Right lobe of liver (tissue), 6 donors: ENCODE measurements at regions not wholly inside any gene's neighbourhood (a gene's known extent, or its start where the extent isn't known, plus 50 kb on each side); places are given as distances from the start of the nearest gene placed in this dataset.

Source experiments
- ATAC-seq, 4 donors: fragments of 200-7000 bp; cut with Tn5 transposase; one replicate each; pipeline ENCODE4 v1.9.1; 2020; ENCODE audit warnings: mild to moderate bottlenecking in 4 of 4, moderate library complexity in 4 of 4
- DNase-seq, 3 donors: peaks; one replicate each; pipeline ENCODE4 v3.0.0-alpha.2; 2020
- H3K27ac ChIP-seq, 3 donors: fragments of 200-600 bp; one replicate each; pipeline ENCODE4 v1.8.0; 2022
- H3K27me3 ChIP-seq, 2 donors: fragments of 200-600 bp; one replicate each; pipeline ENCODE4 v1.8.0; 2022
- H3K36me3 ChIP-seq, 4 donors: fragments of 200-600 bp; sonication (generic) in 1 of 4; one replicate each; pipeline versions ENCODE4 v1.5.1 to v1.8.0; 2017 to 2022; ENCODE audit warnings: control low read depth in 1 of 4
- H3K4me1 ChIP-seq, 4 donors: fragments of 200-600 bp; sonication (generic) in 1 of 4; one replicate each; pipeline versions ENCODE4 v1.5.1 to v1.8.0; 2017 to 2022; ENCODE audit warnings: control low read depth in 1 of 4
- H3K4me3 ChIP-seq, 3 donors: fragments of 200-600 bp; one replicate each; pipeline ENCODE4 v1.8.0; 2022
- H3K9me3 ChIP-seq, 4 donors: fragments of 200-600 bp; sonication (generic) in 1 of 4; one replicate each; pipeline versions ENCODE4 v1.5.1 to v1.8.0; 2017 to 2022; ENCODE audit warnings: control low read depth in 1 of 4
- POLR2A ChIP-seq: fragments of 450-650 bp; IDR thresholded peaks from one replicate; pipeline ENCODE4 v1.6.1; 2017; ENCODE audit warnings: antibody characterized with exemption, mild to moderate bottlenecking
- WGBS: methylation state at CpG from one replicate; pipeline ENCODE4 v1.1.6; 2018; ENCODE audit warnings: low coverage, low lambda C conversion rate; ENCODE audit not compliant: insufficient coverage; ENCODE audit errors: missing lambda C conversion rate; 5-methylcytosine and 5-hydroxymethylcytosine counted together
- intact Hi-C, 2 donors: fragments of 100-400 bp; cut with DNase I; formaldehyde crosslinking; loops; one replicate each; pipeline versions ENCODE4 v1.11.2 to v1.14.1; 2022
- TF ChIP-seq, protein P1 (sequence below), 4 donors: fragments of 200-600 bp in 3 of 4; fragments of 450-650 bp in 1 of 4; IDR thresholded peaks; one replicate each; pipeline versions ENCODE4 v1.5.1 to v1.8.0; 2016 to 2022; ENCODE audit warnings: antibody characterized with exemption in 4 of 4, mild to moderate bottlenecking in 2 of 4
- donor health status: DM: no; HTN: yes; CAD: no.
- donor health status: DM: no; HTN: no; CAD: no.
- donor health status: DM: no; HTN: no; CAD: no.
- donor health status: DM: no; HTN: yes; CAD: no.
- donor health status: DM: no; HTN: yes; CAD: no.

DNA sequence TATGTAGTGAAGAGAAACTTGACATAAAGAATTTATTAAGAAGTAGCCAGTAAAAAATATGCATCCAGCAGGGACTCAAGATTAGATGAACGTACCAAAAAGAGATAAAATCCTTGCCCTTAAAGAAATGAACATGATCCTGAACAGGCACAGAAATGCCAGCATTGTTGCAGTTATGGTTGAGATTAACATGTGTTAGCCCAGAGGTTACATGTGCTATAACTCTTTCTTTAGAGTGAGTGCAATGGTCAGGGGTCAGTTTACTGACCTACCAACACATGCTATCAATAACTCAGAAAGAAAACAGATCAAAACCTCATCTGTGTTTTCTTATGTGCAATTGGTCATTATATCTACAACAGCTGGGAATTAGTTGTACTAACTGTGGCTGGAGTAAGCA lies 166.1 kb upstream of the NDST3 start:
- 47% methylated on average over 1 of the region's 1 CpG for WGBS
- H3K4me1 ChIP-seq = no peaks in the 10 kb centered on the region
- TF ChIP-seq, protein P1, sequence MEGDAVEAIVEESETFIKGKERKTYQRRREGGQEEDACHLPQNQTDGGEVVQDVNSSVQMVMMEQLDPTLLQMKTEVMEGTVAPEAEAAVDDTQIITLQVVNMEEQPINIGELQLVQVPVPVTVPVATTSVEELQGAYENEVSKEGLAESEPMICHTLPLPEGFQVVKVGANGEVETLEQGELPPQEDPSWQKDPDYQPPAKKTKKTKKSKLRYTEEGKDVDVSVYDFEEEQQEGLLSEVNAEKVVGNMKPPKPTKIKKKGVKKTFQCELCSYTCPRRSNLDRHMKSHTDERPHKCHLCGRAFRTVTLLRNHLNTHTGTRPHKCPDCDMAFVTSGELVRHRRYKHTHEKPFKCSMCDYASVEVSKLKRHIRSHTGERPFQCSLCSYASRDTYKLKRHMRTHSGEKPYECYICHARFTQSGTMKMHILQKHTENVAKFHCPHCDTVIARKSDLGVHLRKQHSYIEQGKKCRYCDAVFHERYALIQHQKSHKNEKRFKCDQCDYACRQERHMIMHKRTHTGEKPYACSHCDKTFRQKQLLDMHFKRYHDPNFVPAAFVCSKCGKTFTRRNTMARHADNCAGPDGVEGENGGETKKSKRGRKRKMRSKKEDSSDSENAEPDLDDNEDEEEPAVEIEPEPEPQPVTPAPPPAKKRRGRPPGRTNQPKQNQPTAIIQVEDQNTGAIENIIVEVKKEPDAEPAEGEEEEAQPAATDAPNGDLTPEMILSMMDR (IDR thresholded peaks at IDR 0.05) = no peak
- TF ChIP-seq POLR2A = no peak
- no peaks in the 10 kb centered on the region for H3K27me3 ChIP-seq
- H3K9me3 ChIP-seq = no peaks in the 10 kb centered on the region
- H3K27ac ChIP-seq = no peak overlapping the region
- H3K36me3 ChIP-seq = no peaks in the 10 kb centered on the region
- no peak for DNase-seq
- intact Hi-C loops = no loop called here
- ATAC-seq = no peak
- H3K4me3 ChIP-seq = no peak overlapping the region

DNA sequence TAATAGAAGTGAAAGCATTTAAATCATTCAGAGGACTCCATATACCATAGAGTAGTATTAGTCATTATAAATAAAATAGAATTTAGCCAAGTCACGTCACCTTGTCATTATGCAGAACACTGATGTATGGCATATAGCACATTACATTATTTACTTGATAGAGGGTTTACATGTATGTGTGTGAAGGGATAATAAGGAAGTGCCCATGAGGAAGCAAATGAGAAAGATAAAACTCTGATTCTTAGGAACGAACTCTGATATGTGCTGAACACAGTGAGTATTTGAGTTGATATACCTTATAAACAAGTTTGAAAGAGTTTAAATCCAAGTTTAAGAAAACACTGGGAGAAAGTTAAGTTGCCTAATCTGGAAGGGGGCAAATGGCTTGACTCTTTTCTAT lies 160.5 kb upstream of the NDST3 start:
- DNase-seq (no peak), ATAC-seq (no peak)
- Histone ChIP-seq H3K4me3 (no peak overlapping the region), H3K36me3 (no peaks in the 10 kb centered on the region), H3K27ac (no peak overlapping the region), H3K9me3 (no peaks in the 10 kb centered on the region), H3K27me3 (no peaks in the 10 kb centered on the region), H3K4me1 (no peaks in the 10 kb centered on the region)
- TF ChIP-seq POLR2A = no peak
- TF ChIP-seq, protein P1 (IDR thresholded peaks at IDR 0.05) = no peak
- intact Hi-C loops = no loop called here
- 68% methylated on average over 2 of the region's 2 CpGs for WGBS

DNA sequence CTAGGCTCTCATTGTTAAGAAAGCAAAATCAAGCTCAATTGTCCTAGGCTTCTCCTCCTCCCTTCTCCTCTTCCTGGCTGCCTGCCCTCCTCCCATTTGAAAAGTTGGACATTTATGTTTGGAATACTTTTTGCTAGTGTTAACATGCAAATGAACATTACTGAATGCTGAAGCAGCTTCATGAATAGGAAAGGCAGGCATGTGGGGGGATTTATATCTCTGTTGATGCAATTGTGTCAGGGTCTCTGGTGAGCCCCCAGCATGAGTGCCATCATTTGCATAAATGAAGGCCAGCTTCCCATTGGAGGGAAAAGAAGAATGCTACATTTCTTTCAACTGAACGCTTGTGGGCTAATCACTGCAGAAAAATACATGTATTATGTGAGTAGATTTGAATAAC lies 160.1 kb upstream of the NDST3 start:
- Histone ChIP-seq H3K27me3 (no peaks in the 10 kb centered on the region), H3K36me3 (no peaks in the 10 kb centered on the region), H3K9me3 (no peaks in the 10 kb centered on the region), H3K4me3 (no peak overlapping the region), H3K27ac (no peak overlapping the region), H3K4me1 (no peaks in the 10 kb centered on the region)
- no CpG with 5 or more reads among the region's 1 CpG for WGBS
- ATAC-seq = no peak
- TF ChIP-seq, protein P1 (IDR thresholded peaks at IDR 0.05) = no peak
- no peak for TF ChIP-seq POLR2A
- intact Hi-C loops = no loop called here
- no peak for DNase-seq

DNA sequence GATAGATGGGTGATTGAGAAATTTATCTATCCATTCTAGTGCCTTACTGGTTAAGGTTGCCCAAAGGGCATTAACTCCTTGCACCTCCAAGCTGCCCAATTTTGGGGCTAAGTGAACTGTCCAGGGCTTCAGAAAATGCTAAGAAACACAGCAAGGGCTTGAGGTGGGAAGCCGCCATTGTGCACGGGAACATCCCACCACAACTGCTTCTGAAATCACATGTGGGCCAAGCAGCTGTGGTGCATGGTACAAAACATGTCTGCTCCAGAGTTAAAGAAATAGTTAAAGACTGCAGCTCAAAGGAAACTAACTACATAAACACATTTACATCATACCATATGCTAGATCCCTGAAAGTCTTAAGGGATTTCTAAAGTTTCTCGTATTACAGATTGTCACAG lies 144.3 kb upstream of the NDST3 start:
- Histone ChIP-seq H3K27ac (no peak overlapping the region), H3K36me3 (no peaks in the 10 kb centered on the region), H3K4me3 (no peak overlapping the region), H3K9me3 (no peaks in the 10 kb centered on the region), H3K4me1 (no peaks in the 10 kb centered on the region), H3K27me3 (no peaks in the 10 kb centered on the region)
- DNase-seq = no peak
- 90% methylated on average over 3 of the region's 3 CpGs for WGBS
- TF ChIP-seq POLR2A = no peak
- TF ChIP-seq, protein P1 (IDR thresholded peaks at IDR 0.05) = no peak
- intact Hi-C loops = no loop called here
- no peak for ATAC-seq

DNA sequence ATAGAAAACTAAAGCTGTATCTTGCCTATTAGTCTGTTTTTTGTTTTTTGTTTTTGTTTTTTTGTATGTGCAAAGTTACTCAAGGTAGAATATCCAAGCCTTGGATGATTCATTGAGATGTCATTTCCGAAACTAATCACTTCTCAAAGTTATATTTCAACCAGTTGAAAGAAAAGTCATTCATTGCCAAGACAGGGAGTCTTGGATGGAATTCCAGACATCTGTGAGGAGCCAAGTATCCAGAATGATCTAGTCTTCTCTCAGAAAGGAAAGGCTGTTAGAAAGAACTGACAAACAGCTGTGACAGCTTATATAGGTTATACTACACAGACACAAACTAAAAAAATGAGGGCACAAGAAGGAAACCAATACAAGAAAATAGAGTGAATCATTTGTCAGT lies 141.1 kb upstream of the NDST3 start:
- DNase-seq (no peak), ATAC-seq (no peak)
- TF ChIP-seq POLR2A = no peak
- TF ChIP-seq, protein P1 (IDR thresholded peaks at IDR 0.05) = no peak
- Histone ChIP-seq H3K4me3 (no peak overlapping the region), H3K27me3 (no peaks in the 10 kb centered on the region), H3K4me1 (no peaks in the 10 kb centered on the region), H3K9me3 (no peaks in the 10 kb centered on the region), H3K27ac (no peak overlapping the region), H3K36me3 (no peaks in the 10 kb centered on the region)
- WGBS = 22% methylated on average over 1 of the region's 1 CpG
- intact Hi-C loops = no loop called here
